Heart right ventricle (tissue), 16 donors: ENCODE measurements at regions not wholly inside any gene's neighbourhood (a gene's known extent, or its start where the extent isn't known, plus 50 kb on each side); places are given as distances from the start of the nearest gene placed in this dataset.
"Not testable (repeated sequence)": the region's sequence is repeated elsewhere in the genome, so short reads cannot be mapped to it uniquely, and the experiment has no call there.

Source experiments
- ATAC-seq, 8 donors: fragments of 200-7000 bp; cut with Tn5 transposase; one replicate each; pipeline ENCODE4 v1.9.1; 2020; ENCODE audit warnings: mild to moderate bottlenecking in 8 of 8, moderate library complexity in 8 of 8, moderate number of reproducible peaks in 1 of 8
- DNase-seq, 2 donors: peaks; one replicate each; pipeline ENCODE4 v3.0.0-alpha.2; 2020
- H3K27ac ChIP-seq, 10 donors: fragments of 200-600 bp; sonication (generic) in 2 of 10; one replicate each; pipeline versions ENCODE4 v1.5.0 to v1.8.0; 2020 to 2022; ENCODE audit warnings: mild to moderate bottlenecking in 3 of 10
- H3K27me3 ChIP-seq, 7 donors: fragments of 200-600 bp; one replicate each; pipeline ENCODE4 v1.8.0; 2021 to 2022; ENCODE audit warnings: mild to moderate bottlenecking in 2 of 7
- H3K36me3 ChIP-seq, 9 donors: fragments of 200-600 bp; sonication (generic) in 1 of 9; one replicate each; pipeline versions ENCODE4 v1.5.0 to v1.8.0; 2020 to 2022; ENCODE audit warnings: mild to moderate bottlenecking in 2 of 9
- H3K4me1 ChIP-seq, 9 donors: fragments of 200-600 bp; sonication (generic) in 1 of 9; one replicate each; pipeline versions ENCODE4 v1.5.0 to v1.8.0; 2020 to 2022; ENCODE audit warnings: mild to moderate bottlenecking in 4 of 9
- H3K4me3 ChIP-seq, 10 donors: fragments of 200-600 bp; sonication (generic) in 2 of 10; one replicate each; pipeline versions ENCODE4 v1.5.0 to v1.8.0; 2020 to 2022; ENCODE audit warnings: mild to moderate bottlenecking in 7 of 10, moderate library complexity in 2 of 10
- H3K9me3 ChIP-seq, 11 donors: fragments of 200-600 bp in 10 of 11; sonication (generic) in 2 of 11; one replicate each; pipeline versions ENCODE4 v1.5.0 to v1.8.0; 2013 to 2022; ENCODE audit warnings: mild to moderate bottlenecking in 2 of 11, control low read depth in 1 of 11, moderate library complexity in 1 of 11
- WGBS, 2 donors: extraction: QIAGEN DNeasy Blood & Tissue Kit; methylation state at CpG; one replicate each; pipeline ENCODE4 v1.1.7; 2013; ENCODE audit warnings: inconsistent platforms in 1 of 2; 5-methylcytosine and 5-hydroxymethylcytosine counted together
- intact Hi-C, 10 donors: fragments of 100-400 bp; cut with DNase I; formaldehyde crosslinking; loops; one replicate each; pipeline versions ENCODE4 v1.11.1 to v1.14.2; 2022
- TF ChIP-seq, protein P1 (sequence below), 9 donors: fragments of 200-600 bp; sonication (generic) in 2 of 9; IDR thresholded peaks; one replicate each; pipeline versions ENCODE4 v1.5.0 to v1.8.0; 2021 to 2022; ENCODE audit warnings: antibody characterized with exemption in 9 of 9, mild to moderate bottlenecking in 5 of 9, moderate library complexity in 1 of 9
- donor health status: Arrhythmogenic right ventricular cardiomyopathy.
- donor health status: ischemic (EF 13 %, LVEDD 7.1; RV severe dilation, severe dysfunction).
- donor health status: healthy with polysubstance abuse.
- donor health status: DM: no; HTN: yes; CAD: no.
- donor health status: DM: no; HTN: no; CAD: no.
- donor health status: ischemic (EF 25% LVEDD 6.9; RV normal size, moderate dysfunction).
- donor health status: ischemic (EF 25% LVEDD 5.7; RV mildly dilated, moderate dysfunction).
- donor health status: healthy.
- donor health status: DM: yes; HTN: yes; CAD: no.
- donor health status: Ischemic cardiomyopathy.
- donor health status: ischemic (EF 35%, LVEDD 5.7; RV mildly dilated, moderate dysfunction).
- donor health status: nonischemic (EF 11% LVEDD 7.7; RV severe dilation, severe dysfunction).
- donor health status: DM: yes; HTN: yes; CAD: no.
- donor health status: PGD.
- donor health status: ischemic (EF 29% LVEDD 5.4; RV normal size, mild dysfunction).
- donor health status: nonischemic (EF 23%, LVEDD 6.1; RV moderate dilation, normal function).

DNA sequence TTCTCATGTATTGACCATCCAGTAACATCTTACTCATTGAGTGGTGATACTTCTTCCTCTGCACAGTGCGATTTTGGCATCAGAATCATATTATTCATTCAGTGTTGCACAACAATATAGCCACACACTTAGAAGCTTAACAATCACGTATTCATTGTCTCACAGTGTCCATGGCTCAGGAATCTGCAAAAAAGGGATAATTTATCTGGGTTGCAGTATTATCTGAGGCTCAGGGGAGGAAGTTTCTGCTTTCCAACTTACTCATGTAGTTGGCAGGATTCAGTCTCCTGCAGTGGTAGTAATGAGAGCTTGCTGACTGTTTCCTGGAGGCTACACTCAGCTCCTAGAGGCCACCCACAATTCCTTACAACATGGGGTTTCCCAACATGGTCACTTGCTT, 803.6 kb downstream of the SORCS1 start:
- Histone ChIP-seq H3K36me3 (no peaks in the 10 kb centered on the region), H3K4me1 (no peaks in the 10 kb centered on the region), H3K27me3 (no peaks in the 10 kb centered on the region), H3K4me3 (no peak overlapping the region), H3K27ac (no peak overlapping the region), H3K9me3 (no peaks in the 10 kb centered on the region)
- WGBS, 2 donors, result 47 to 53% methylated on average over 2 of the region's 2 CpGs
- DNase-seq (no peak), ATAC-seq (peak; percentile 47 to 95 (median 65))
- TF ChIP-seq, protein P1, sequence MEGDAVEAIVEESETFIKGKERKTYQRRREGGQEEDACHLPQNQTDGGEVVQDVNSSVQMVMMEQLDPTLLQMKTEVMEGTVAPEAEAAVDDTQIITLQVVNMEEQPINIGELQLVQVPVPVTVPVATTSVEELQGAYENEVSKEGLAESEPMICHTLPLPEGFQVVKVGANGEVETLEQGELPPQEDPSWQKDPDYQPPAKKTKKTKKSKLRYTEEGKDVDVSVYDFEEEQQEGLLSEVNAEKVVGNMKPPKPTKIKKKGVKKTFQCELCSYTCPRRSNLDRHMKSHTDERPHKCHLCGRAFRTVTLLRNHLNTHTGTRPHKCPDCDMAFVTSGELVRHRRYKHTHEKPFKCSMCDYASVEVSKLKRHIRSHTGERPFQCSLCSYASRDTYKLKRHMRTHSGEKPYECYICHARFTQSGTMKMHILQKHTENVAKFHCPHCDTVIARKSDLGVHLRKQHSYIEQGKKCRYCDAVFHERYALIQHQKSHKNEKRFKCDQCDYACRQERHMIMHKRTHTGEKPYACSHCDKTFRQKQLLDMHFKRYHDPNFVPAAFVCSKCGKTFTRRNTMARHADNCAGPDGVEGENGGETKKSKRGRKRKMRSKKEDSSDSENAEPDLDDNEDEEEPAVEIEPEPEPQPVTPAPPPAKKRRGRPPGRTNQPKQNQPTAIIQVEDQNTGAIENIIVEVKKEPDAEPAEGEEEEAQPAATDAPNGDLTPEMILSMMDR (IDR thresholded peaks at IDR 0.05), result no peak
- intact Hi-C loops, result no loop called here

DNA sequence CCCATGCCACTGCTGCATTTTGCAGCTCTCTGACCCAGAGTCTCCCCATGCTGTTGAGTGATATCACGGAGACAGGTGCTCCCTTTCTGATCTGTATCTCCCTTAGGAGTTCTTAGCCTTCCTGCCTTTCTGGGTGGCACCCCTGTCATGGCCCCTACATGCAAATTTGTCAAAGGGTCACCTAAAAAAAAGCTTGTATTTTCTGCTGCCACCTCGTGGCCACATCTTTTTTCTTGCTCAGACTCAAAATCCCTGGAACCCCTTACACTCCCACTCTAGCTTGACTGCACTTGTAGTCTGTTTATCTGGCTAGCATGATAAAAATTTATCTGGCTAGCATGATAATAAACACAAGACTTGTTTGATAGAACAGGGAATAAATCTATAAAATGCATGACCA, 809.1 kb downstream of the SORCS1 start:
- 44 to 48% methylated on average over 2 of the region's 2 CpGs for WGBS, 2 donors
- ATAC-seq (no peak), DNase-seq (no peak)
- Histone ChIP-seq H3K4me1 (no peaks in the 10 kb centered on the region), H3K36me3 (no peaks in the 10 kb centered on the region), H3K4me3 (no peak overlapping the region), H3K9me3 (no peaks in the 10 kb centered on the region), H3K27ac (no peak overlapping the region), H3K27me3 (no peaks in the 10 kb centered on the region)
- intact Hi-C loops, result no loop called here
- TF ChIP-seq, protein P1 (IDR thresholded peaks at IDR 0.05), result peak in 2 of 9 donors; percentile 11 to 21

DNA sequence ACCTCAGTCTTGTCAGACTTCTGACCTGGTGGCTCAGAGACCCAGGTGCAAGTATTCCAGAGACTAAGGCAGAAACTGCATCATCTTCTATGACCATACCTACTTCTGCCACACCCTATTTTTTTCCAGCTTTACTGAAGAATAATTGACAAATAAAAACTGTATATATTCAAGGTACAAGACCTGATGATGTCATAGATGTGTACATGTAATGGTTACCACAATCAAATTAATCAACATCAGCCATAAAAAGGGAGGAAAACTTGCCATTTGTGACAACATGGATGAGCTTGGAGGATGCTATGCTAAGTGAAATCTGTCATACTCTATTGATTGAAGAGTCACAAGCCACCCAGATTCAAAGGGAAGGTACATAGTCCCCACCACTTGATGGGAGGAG, 815.6 kb downstream of the SORCS1 start:
- Histone ChIP-seq H3K9me3 (no peaks in the 10 kb centered on the region), H3K27ac (no peak overlapping the region), H3K36me3 (no peaks in the 10 kb centered on the region), H3K4me3 (no peak overlapping the region), H3K4me1 (no peaks in the 10 kb centered on the region), H3K27me3 (no peaks in the 10 kb centered on the region)
- intact Hi-C loops, result no loop called here
- ATAC-seq (no peak), DNase-seq (no peak)
- TF ChIP-seq, protein P1 (IDR thresholded peaks at IDR 0.05), result no peak

DNA sequence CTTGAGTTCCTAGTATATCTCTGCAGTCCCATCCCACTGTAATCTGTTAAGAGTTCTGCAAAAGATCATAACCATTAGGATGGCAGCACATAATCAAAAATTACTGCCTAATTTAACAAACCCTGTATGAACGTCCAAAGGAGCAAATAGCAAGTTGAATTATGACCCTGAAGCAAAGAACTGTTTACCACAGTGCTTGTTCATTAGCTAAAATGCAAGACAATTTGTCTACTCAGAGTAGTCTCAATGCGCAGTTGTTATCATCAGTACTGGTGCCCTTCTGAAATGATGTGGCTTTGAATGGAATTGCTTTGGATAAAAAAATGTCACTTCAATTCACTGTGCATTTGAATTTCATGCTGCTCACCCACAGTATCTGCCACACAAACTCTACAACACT, 817.0 kb downstream of the SORCS1 start:
- intact Hi-C loops, result no loop called here
- no peak for ATAC-seq
- no peak for DNase-seq
- H3K4me1 ChIP-seq, result no peaks in the 10 kb centered on the region
- no peaks in the 10 kb centered on the region for H3K36me3 ChIP-seq
- no peak overlapping the region for H3K27ac ChIP-seq
- no peak overlapping the region for H3K4me3 ChIP-seq
- WGBS, 2 donors, result 78 to 80% methylated on average over 2 of the region's 2 CpGs
- TF ChIP-seq, protein P1 (IDR thresholded peaks at IDR 0.05), result no peak
- H3K27me3 ChIP-seq, result no peaks in the 10 kb centered on the region
- no peaks in the 10 kb centered on the region for H3K9me3 ChIP-seq

DNA sequence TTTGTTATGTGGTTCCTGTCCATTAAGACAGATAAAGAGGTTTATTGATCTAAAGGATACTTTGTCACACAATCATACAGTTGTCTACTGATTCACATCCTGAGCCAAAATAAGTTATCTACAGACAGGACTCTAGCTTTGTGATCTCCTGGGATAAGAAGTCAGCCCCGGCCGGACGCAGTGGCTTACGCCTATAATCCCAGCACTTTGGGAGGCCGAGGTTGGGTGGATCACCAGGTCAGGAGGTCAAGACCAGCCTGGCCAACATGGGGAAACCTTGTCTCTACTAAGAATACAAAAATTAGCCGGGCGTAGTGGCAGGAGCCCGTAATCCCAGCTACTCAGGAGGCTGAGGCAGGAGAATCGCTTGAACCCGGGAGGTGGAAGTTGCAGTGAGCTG, 821.0 kb downstream of the SORCS1 start:
- H3K27me3 ChIP-seq, H3K4me1 ChIP-seq, intact Hi-C loops, DNase-seq, H3K27ac ChIP-seq, H3K4me3 ChIP-seq, ATAC-seq, H3K36me3 ChIP-seq, H3K9me3 ChIP-seq: not testable (repeated sequence)
- 71 to 79% methylated on average over 10 of the region's 10 CpGs for WGBS, 2 donors
